GM18868 (cell line): ENCODE measurements at regions not wholly inside any gene's neighbourhood (a gene's known extent, or its start where the extent isn't known, plus 50 kb on each side); places are given as distances from the start of the nearest gene placed in this dataset.
"Not testable (repeated sequence)": the region's sequence is repeated elsewhere in the genome, so short reads cannot be mapped to it uniquely, and the experiment has no call there.

Experiments
- ATAC-seq: cut with Tn5 transposase; IDR thresholded peaks from one replicate; pipeline ENCODE4 v1.9.1; 2021; ENCODE audit warnings: mild to moderate bottlenecking, moderate library complexity; ENCODE audit not compliant: unreplicated experiment

DNA sequence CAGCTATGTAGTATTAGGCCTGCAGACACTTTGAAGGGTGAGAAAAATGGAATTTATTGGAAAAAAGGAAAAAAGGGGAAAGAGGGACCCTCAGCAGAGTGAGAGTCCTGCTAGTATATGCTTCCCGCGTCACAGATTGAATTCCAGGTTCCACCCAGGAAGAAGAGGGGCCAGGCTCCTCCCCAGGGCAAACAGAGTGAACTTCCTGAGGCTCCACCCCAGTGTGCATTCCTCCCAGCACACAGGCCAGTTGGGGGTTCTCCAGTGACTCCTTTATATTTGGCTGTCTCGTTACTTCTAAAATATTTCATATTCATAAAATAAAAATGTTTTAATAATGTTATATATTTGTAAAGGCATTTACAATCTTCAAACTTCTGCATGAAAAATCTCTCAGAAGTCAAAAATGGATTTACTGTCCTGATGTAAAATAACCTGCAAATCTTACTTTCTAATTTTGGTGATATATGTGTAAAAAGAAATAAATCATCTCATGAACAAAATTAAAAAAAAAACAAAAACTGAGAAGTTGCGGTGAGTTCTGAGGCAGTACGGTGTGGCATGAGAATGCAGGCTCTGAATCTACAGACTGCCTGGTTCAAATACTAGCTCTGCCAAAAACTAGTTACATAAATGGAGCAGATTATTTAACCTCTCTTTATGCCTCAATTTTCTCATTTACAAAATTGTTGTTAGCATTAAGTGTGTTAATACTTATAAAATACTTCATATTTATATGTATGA lies 175.8 kb upstream of the P2RY1 start:
- ATAC-seq: no peak

DNA sequence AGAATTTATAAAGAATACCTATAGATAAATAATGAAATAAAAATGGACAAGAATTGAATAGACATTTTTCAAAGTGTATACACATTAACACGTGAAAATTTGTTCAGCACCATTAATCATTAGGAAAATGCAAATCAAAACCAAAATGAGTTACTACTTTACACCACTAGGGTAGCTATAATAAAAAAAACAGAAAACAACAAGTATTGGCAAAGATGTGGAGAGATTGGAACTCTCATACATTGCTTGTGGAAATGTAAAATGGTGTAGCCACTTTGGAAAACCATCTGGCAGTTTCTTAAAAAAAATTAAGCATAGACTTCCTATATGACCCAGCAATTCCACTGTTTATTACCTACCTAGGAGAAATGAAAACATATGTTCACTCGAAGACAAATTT lies 172.8 kb upstream of the P2RY1 start:
- no peak for ATAC-seq

DNA sequence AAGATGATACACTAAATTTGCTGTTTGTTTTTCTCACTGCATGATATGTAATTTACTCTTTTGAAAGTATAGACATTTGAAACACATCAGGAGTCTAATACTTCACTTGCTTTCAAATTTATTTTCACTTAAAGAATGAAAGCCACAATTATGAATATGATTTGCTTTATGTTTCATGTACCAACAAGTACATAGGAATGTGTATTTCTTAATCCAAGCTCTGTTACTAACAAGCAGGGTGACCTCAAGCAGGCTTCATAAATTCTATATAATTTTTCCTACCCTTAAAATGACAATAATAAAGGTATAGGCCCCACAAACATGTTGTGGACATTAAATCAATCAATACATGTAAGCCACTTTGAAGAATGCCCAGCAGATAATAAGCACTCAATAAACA lies 170.2 kb upstream of the P2RY1 start:
- ATAC-seq: no peak

DNA sequence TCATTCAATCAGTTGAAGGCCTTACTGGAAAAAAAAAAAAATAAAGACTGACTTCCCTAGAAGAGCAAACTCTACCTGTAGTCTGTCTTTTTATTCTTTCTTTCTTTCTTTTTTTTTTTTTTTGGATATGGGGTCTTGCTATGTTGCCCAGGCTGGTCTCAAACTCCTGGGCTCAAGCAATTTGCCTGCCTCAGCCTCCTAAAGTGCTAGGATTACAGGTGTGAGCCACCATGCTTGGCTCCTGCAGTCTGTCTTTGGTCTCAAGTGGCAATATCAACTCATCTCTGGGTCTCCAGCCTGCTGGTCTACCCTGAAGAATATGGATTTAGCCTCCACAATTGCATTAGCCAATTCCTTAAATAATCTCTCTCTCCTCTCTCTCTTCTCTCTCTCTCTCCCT lies 167.7 kb upstream of the P2RY1 start:
- no peak for ATAC-seq

DNA sequence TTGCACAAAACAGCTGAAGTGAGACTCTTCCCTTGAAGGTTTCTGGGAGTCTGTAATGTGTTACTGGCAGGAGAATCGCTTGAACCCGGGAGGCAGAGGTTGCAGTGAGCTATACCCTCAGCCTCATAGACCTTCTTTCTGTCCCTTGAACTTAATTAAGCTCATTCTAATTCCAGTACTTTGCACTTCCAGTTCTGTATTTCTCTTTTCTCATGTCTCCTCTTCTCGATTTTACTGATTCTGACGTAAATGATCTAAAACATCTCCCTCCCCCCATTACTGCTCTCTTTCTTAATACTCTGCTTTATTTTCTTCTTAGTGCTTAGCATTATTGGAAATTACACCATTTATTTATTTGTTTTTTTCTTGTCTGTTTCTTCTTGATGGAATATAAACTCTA lies 165.4 kb upstream of the P2RY1 start:
- ATAC-seq: peak; percentile 59

DNA sequence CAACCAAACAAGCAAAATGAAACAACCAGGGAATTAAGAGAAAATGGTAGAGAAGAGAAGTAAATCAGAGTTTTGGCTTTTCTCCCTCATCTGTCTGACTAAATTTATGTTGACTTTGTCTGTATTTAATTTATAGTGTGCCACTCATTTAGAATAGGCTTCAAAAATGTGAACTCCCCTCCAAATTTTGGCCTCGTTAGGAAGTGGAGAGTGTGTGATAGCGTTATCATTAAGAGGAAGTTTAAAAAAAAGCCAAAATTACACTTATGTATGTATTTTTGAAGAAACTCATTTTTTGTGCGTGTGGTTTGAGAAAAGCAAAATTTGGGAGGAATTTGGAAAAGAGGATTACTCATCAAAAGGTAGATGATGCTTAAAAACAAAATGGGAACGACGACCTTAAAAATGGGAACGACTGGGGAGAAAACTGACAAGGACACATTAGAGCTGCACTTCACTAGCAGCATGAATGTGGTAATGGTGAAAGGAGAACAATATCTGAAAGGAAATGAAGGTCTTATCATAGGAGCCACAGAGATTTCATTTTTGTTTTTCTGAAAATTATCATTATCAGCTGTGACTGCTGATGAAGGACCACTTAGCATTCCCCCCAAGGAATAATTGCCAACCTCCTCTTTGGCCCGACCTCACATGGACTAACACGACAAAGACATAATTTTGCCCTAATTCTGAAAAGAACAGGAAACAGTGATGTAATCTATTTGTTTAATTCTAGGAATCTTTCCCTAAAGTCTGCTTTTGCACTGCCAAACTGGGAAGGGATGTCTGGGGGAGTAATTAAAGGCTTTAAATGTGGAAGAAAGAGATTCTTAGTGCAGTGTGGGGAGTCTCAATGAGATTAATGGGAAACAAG lies 163.2 kb upstream of the P2RY1 start:
- ATAC-seq: no peak

DNA sequence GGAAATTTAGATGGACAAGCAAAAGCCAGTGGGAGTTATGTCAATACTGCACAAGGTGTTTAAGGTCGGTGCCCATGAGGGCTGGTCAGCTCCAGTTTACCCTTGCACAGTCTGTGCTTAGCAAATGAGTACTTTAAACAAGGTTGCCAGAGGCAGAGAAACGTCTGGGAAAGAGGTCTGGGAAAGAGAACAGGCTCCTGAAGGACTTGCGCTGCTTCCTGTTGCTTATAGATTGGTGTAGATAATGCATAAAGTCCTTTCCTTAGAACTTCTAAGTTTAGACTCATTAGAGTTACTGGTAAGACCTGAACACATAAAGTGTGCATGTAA lies 162.6 kb upstream of the P2RY1 start:
- no peak for ATAC-seq

DNA sequence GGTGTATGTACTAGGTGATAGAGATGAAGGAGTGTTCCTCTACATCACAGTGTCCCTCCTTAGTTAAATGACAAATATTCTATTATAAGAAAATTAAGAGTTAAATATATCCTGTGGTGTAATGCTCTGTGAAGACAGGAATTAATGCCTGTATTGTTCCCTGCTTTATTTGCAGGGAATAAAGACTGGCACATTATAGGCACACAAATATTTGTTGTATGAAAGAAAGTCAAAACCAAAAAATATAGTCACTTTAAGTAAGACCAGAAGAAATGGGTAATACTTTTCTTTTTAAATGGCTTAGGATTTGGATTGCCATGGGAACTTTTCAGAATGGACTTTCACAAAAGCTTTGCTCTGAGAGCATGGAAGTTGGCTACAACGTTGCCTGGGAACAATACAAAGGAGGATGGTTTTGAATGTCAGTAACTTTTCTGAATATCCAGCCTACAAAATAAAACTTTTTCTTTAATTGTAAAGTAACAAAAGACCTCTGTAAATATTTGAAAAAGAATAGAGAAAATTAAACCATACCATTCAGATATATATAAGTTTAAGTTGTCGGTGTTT lies 158.0 kb upstream of the P2RY1 start:
- no peak for ATAC-seq

DNA sequence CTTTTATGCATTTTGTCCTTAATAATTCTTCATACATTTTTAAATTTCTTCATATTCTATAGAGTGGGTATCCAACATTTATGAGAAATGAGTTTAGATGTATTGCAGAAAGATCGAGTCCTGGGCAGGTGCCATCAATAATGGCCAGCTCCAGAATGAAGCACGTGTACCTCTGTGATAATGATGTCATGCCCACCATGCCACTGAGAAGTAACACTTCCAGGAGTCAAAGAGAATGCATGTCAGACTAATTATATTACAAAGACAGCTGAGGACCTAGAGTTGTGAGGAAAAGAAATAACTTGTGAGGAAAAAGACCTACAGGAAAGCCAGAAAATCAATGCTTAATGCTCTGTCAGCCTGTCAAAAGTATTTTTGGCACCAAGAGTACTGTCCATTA lies 157.4 kb upstream of the P2RY1 start:
- ATAC-seq: no peak

DNA sequence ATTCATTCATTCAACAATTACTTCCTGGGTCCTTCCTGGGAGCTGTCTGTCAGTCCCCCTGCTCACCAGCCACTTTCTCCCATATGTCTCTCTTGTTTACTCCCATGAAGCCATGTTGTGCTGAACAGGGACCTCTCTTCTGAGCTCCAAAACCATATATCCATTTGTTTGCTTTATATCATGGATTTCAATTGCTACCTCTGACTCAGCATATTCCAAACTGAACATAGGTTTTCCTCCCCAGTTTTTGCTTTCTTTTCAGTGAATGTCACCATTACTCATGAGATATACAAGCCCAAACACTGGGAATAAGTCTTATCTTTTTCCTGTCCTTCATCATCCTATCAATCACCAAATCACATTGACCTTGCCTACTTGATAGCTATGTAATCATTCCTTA lies 152.5 kb upstream of the P2RY1 start:
- ATAC-seq: no peak

DNA sequence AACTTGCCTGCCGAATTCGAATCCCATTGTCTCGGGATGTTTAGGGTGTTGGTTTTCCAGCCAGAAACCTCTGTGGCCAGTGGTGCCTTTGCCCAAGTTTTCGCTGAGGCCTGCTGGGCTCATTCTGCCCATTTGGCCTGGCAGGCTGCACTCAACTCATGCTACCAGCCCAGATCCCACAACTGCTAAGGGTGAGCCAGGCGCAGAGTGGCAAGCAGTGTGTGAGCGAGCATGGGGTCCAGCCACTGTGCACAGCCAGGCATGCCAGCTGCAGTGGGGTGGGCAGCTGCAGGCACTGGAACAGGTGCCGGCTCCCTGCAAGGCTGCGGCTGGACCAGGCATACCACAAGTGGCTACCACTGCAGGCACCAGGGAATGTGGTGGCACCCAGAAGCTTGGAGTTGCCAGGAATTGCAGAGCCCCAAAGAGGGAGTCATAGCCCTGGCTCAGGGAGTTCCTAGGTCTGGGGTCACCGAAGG lies 151.4 kb upstream of the P2RY1 start:
- no peak for ATAC-seq

DNA sequence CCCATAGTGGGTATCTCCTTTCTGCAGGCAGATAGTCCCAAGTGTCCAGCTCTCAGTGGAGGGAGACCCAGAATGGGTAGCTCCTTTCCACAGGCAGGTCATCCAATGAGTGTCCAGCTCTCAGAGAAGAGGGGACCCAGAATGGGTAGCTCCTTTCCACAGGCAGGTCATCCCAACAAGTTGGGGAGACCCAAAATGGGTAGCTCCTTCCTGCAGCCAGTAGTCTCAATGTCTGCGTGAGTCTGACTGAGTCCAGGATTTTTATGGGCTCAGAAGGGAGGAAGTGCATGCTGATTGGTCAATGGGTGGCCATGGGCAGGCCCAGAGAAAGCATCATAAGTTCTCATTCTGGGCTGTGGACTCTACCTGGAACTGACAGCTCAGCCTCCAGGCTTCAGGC lies 150.7 kb upstream of the P2RY1 start:
- ATAC-seq: no peak

DNA sequence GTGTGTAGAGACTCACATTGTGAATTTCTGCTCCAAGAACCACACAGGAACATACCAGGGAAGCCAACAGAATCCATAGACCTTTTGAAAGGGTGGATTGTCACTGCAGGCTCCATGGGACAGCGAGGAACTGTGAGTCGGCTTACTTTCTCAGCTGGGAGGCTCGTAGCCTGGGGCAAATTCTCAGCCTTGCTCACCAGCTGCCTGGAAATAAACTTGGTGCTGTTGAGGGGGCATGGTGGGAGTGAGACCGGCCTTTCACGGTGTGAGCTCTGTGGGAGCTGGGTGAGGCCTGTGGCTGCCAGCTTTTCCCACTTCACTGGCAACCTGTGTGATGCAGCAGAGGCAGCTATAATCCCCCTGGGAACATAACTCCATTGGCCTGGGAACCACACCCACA lies 146.6 kb upstream of the P2RY1 start:
- no peak for ATAC-seq

DNA sequence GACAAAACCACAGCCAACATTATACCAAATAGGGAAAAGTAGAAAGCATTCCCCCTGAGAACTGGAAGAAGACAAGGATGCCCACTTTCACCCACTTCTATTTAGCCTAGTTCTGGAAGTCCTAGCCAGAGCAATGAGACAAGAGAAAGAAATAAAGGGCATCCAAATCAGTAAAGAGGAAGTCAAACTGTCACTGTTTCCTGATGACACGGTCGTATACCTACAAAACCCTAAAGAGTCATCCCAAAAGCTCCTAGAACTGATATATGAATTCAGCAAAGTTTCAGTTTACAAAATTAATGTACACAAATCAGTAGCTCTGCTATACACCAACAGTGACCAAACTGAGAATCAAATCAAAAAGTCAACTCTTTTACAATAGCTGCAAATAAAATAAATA lies 142.6 kb upstream of the P2RY1 start:
- ATAC-seq: peak; percentile 55

DNA sequence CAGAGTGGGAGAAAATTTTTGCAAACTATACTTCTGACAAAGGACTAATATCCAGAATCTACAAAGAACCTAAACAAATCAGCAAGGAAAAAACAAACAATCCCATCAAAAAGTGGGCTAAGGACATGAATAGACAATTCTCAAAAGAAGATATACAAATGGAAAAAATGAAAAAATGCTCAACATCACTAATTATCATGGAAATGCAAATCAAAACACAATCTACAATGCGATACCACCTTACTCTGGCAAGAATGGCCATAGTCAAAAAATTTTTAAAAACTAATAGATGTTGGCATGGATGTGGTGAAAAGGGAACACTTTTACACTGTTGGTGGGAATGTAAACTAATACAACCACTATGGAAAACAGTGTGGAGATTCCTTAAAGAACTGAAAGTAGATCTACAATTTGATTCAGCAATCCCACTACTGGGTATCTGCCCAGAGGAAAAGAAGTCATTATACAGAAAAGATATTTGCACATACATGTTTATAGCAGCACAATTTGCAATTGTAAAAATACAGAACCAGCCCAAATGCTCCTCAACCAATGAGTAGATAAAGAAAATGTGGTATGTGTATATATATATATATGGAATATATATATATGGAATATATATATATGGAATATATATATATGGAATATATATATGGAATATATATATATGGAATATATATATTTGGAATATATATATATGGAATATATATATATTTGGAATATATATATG lies 141.2 kb upstream of the P2RY1 start:
- not testable (repeated sequence) for ATAC-seq

DNA sequence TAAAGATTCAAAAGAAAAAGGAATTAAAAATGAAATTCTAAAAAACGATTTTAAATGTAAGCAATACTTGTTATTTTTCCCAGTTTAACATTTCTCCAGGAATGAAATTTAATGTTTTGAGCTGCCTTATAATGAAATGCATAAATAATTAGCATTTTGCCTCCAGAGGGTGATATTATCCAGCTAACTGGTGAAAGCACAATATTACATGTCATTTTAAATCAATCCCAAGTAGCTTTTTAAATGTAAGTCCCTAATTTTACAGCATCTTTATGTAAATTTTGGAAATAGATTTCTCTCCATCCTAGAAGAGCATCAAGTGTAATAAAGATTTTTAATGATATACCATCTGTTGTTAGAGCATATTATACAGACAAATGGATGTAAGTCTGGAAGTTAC lies 139.1 kb upstream of the P2RY1 start:
- ATAC-seq: no peak

DNA sequence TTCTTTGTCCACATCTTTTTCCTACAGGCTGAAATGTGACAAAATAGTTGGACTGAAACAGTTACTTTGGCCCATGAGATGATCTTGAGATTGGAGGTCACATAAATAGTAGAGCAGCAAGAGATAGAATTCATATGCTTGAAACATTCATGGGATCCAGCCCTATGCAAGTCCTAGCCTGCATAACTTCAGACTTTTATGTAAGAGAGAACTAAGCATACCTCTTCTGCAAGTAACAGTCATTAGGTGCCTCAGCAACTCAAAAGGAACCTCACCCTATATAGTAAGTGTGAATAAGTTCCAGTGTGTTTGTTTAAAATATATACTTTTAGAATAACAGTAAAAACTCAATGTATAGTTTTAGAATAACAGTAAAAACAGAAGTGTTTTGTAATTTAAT lies 138.0 kb upstream of the P2RY1 start:
- no peak for ATAC-seq

DNA sequence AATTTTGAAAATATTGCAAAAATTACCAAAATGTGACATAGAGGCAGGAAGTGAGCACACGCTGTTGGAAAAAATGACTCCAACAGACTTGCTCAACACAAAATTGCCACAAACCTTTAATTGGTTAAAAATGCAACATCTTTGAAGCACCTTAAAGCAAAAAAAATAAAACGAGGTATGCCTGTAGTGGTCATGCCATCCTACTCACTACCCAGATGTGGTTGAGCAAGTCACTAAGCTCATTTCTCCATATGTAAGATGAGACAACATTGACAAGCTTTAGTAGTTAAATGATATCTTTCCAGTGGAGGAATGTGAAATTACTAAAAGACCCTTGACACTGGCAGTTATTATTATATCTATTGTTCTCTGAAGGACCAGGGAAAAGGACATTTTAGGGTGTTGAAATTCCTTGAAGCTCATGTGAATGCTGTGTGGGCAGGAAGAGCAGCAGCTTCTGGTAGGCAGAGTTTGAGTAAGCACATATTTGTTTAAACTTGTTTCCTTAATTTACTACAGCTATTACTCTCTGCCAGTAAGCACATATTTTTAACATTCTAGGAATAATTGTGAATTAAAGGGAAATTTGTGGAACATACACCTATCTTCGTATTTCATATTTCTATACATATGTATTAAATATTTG lies 131.6 kb upstream of the P2RY1 start:
- ATAC-seq: no peak

DNA sequence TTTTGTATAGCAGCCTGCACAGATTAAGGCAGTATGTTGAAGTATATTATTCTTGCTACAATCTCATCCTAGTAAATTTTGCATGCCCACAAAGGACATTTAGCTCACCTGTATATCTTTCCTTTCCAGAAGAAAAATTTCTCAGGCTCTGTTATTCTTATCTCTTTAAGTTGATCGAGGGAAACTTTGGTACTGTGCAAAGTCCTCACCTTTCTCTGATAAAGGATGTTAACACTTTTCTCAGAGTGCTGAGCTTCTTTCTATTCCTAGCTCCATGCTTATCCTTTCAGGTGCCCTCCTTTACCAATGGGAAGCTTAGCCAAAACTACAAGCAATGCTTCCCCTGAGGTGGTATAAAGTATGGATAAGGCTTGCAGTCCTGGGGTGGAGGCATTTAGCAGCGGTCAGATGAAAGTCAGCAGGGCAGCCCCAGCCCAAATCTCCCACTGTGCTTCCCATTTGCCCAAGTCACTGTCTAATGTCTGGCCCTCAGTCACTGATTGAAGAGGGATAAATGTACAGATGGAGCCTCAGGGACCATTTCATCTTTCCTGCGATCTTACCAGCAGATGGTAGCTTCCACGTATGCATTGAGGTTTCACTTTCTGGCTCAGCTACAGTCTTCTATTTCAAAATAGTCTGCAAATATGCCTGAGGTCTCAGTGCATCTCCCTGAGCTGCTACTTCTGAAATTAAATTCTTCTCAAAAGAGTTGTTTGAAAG lies 127.8 kb upstream of the P2RY1 start:
- ATAC-seq: peak; percentile 74

DNA sequence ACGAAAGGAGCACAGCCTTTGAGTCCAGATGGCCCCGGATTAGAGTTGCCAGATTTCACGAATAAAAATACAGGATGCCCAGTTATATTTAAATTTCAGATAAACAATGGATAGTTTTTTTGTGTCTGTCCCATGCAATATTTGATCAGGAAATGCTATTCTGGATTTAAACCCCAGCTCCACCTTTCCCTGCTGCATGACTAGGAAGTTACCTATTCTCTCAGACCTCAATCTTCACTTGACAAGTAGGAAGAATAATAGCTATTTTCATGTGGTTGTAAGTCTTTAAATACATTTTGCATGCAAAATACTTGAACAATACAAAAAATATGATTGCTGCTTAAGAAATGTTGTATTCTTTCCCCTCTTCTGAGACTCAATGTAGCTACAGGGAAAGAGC lies 125.3 kb upstream of the P2RY1 start:
- ATAC-seq: no peak
